ENCODE measurements at regions not wholly inside any gene's neighbourhood (a gene's known extent, or its start where the extent isn't known, plus 50 kb on each side); places are given as distances from the start of the nearest gene placed in this dataset.

DNA sequence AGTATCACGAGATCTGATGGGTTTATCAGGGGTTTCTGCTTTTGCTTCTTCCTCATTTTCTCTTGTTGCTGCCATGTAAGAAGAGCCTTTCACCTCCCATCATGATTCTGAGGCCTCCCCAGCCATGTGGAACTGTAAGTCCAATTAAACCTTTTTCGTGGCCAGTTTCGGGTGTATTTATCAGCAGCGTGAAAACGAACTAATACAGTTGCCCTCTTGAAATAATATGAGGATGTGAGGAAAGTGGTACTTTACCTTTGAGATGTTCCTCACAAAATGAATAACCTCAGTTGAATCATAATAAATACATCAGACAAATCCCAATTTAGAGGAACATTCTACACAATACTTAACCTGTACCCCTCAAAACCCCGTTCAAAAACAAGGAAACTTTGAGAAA lies 356.4 kb downstream of the CPS1 start:
- no peaks in the 10 kb centered on the region for H3K27me3 ChIP-seq (ENCODE audit: control insufficient read depth in 2 of 2, insufficient read depth in 2 of 2, low read length in 2 of 2)
- no peaks in the 10 kb centered on the region for H3K4me1 ChIP-seq (ENCODE audit: control insufficient read depth in 1 of 2, insufficient read depth in 2 of 2, low read length in 2 of 2)
- H3K4me3 ChIP-seq (replicated peaks in 1 of 3; ENCODE audit: low read depth in 2 of 3, low read length in 3 of 3): no peak overlapping the region
- no peak overlapping the region for H2AFZ ChIP-seq (ENCODE audit: insufficient read depth, low read depth, low read length, poor library complexity, severe bottlenecking)
- WGBS (ENCODE audit: insufficient coverage): no CpG with 5 or more reads among the region's 6 CpGs
- intact Hi-C loops (cut with micrococcal nuclease): no loop called here
- no peak overlapping the region for H3K4me2 ChIP-seq (replicated peaks; ENCODE audit: extremely low read depth, low read length, poor library complexity, severe bottlenecking)
- no peak overlapping the region for H3K27ac Mint-ChIP-seq
- no peak for DNase-seq
- no peaks in the 10 kb centered on the region for H3K4me1 Mint-ChIP-seq
- H3K9ac ChIP-seq (ENCODE audit: insufficient read depth, low read length, poor library complexity, severe bottlenecking): no peak overlapping the region
- H3K36me3 Mint-ChIP-seq: no peaks in the 10 kb centered on the region
- H3K9me3 Mint-ChIP-seq: peaks cover 0 to 2% (median 0%) of the 10 kb centered on the region in 7 donors
- H3K4me3 Mint-ChIP-seq: no peak overlapping the region
- H3K36me3 ChIP-seq (replicated peaks in 1 of 2; ENCODE audit: control insufficient read depth in 1 of 2, insufficient read depth in 2 of 2, low read length in 2 of 2): no peaks in the 10 kb centered on the region
- H3K9me3 ChIP-seq (replicated peaks in 1 of 2; ENCODE audit: control insufficient read depth in 1 of 2, insufficient read depth in 1 of 2, low read length in 2 of 2): no peaks in the 10 kb centered on the region
- H3K79me2 ChIP-seq (ENCODE audit: insufficient read depth, low read length): no peaks in the 10 kb centered on the region
- TF ChIP-seq, protein P1, sequence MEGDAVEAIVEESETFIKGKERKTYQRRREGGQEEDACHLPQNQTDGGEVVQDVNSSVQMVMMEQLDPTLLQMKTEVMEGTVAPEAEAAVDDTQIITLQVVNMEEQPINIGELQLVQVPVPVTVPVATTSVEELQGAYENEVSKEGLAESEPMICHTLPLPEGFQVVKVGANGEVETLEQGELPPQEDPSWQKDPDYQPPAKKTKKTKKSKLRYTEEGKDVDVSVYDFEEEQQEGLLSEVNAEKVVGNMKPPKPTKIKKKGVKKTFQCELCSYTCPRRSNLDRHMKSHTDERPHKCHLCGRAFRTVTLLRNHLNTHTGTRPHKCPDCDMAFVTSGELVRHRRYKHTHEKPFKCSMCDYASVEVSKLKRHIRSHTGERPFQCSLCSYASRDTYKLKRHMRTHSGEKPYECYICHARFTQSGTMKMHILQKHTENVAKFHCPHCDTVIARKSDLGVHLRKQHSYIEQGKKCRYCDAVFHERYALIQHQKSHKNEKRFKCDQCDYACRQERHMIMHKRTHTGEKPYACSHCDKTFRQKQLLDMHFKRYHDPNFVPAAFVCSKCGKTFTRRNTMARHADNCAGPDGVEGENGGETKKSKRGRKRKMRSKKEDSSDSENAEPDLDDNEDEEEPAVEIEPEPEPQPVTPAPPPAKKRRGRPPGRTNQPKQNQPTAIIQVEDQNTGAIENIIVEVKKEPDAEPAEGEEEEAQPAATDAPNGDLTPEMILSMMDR (IDR thresholded peaks at IDR 0.05): no peak
- H3K27ac ChIP-seq (ENCODE audit: low read depth in 1 of 2, low read length in 2 of 2): no peak overlapping the region
- H4K20me1 ChIP-seq (ENCODE audit: insufficient read depth, low read length): no peaks in the 10 kb centered on the region
- H3K27me3 Mint-ChIP-seq (ENCODE audit: low read depth in 3 of 3): no peaks in the 10 kb centered on the region

DNA sequence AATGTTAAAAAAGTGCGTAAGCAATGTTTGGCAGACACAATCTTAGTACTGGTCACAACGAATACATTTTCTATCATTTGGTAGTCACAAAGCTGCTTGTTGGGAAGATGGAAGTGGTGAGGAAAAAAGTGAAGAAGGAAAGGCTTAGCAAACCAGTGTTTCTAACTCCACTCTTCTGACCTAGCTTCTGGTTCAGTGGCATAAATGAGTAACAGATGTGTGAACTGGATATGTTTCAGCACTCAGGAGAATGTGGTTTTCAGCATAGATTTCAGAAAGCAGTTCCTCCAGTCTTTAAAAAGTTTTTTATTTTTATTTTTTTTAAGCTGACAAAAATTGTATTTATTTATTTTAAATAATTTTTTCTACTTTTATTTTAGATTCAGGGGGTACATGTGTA lies 357.1 kb downstream of the CPS1 start:
- Histone ChIP-seq H3K4me1 (ENCODE audit: control insufficient read depth in 1 of 2, insufficient read depth in 2 of 2, low read length in 2 of 2) (no peaks in the 10 kb centered on the region), H3K36me3 (replicated peaks in 1 of 2; ENCODE audit: control insufficient read depth in 1 of 2, insufficient read depth in 2 of 2, low read length in 2 of 2) (no peaks in the 10 kb centered on the region), H3K9me3 (replicated peaks in 1 of 2; ENCODE audit: control insufficient read depth in 1 of 2, insufficient read depth in 1 of 2, low read length in 2 of 2) (no peaks in the 10 kb centered on the region), H3K27me3 (ENCODE audit: control insufficient read depth in 2 of 2, insufficient read depth in 2 of 2, low read length in 2 of 2) (no peaks in the 10 kb centered on the region), H3K9ac (ENCODE audit: insufficient read depth, low read length, poor library complexity, severe bottlenecking) (no peak overlapping the region), H2AFZ (ENCODE audit: insufficient read depth, low read depth, low read length, poor library complexity, severe bottlenecking) (no peak overlapping the region), H4K20me1 (ENCODE audit: insufficient read depth, low read length) (no peaks in the 10 kb centered on the region), H3K79me2 (ENCODE audit: insufficient read depth, low read length) (no peaks in the 10 kb centered on the region), H3K27ac (ENCODE audit: low read depth in 1 of 2, low read length in 2 of 2) (no peak overlapping the region), H3K4me3 (replicated peaks in 1 of 3; ENCODE audit: low read depth in 2 of 3, low read length in 3 of 3) (no peak overlapping the region), H3K4me2 (replicated peaks; ENCODE audit: extremely low read depth, low read length, poor library complexity, severe bottlenecking) (no peak overlapping the region)
- TF ChIP-seq, protein P1 (IDR thresholded peaks at IDR 0.05): no peak
- H3K27me3 Mint-ChIP-seq (ENCODE audit: low read depth in 3 of 3): no peaks in the 10 kb centered on the region
- no peak for DNase-seq
- H3K9me3 Mint-ChIP-seq: peaks cover 0 to 2% (median 0%) of the 10 kb centered on the region in 7 donors
- intact Hi-C loops (cut with micrococcal nuclease): no loop called here
- H3K36me3 Mint-ChIP-seq: no peaks in the 10 kb centered on the region
- H3K27ac Mint-ChIP-seq: no peak overlapping the region
- no peaks in the 10 kb centered on the region for H3K4me1 Mint-ChIP-seq
- whole genome bisulfite sequencing (ENCODE audit: insufficient coverage): no CpG with 5 or more reads among the region's 2 CpGs
- no peak overlapping the region for H3K4me3 Mint-ChIP-seq
